Choroid plexus epithelial cell (primary cell): ENCODE measurements at regions not wholly inside any gene's neighbourhood (a gene's known extent, or its start where the extent isn't known, plus 50 kb on each side); places are given as distances from the start of the nearest gene placed in this dataset.

ENCODE experiments used
- DNase-seq: peaks from one replicate; pipeline ENCODE4 v3.0.0-alpha.2; 2010; ENCODE audit warnings: low read depth
- H3K4me3 ChIP-seq: 2 replicates; pipeline ENCODE4 v1.5.1; 2011; ENCODE audit warnings: low read depth, mild to moderate bottlenecking, control low read depth, low read length, moderate library complexity
- CTCF ChIP-seq: conservative IDR thresholded peaks from 2 replicates; pipeline ENCODE4 v1.5.1; 2011; ENCODE audit warnings: low read depth, mild to moderate bottlenecking, control low read depth, inconsistent platforms, low read length, moderate library complexity

GRCh38 chr5:61991430-61991829 is 314.6 kb upstream of the KIF2A start:
- DNase-seq, result no peak
- TF ChIP-seq CTCF, result no peak

DNA sequence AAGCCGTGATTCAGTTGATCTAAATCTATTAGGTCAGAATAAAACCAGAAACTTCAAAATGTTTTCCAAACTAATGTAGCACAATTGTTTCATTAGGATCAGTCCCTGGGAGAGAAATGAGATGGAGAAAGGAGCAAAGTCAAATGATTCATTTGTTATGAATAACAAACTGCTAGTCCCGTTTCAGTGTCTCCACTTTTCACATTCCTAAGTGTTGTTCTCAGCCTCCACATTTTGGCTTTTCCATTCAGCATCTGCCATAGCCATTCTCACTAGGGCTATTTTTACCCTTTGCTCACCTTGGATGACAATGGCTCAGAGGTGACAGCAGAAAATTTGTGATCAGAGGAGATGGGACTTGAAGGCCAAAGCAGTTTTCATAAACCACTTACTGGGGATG is 314.1 kb upstream of the KIF2A start:
- no peak for DNase-seq
- TF ChIP-seq CTCF, result no peak
- no peak overlapping the region for H3K4me3 ChIP-seq

More at GRCh38 chr5:61991430-61991829, 314.6 kb upstream of the KIF2A start:
- H3K4me3 ChIP-seq, result no peak overlapping the region

- no peak overlapping the region for H3K4me3 ChIP-seq
- no peak for DNase-seq
- TF ChIP-seq CTCF, result no peak
Measured at GRCh38 chr5:61993295-61993927, 312.6 kb upstream of the KIF2A start.

DNA sequence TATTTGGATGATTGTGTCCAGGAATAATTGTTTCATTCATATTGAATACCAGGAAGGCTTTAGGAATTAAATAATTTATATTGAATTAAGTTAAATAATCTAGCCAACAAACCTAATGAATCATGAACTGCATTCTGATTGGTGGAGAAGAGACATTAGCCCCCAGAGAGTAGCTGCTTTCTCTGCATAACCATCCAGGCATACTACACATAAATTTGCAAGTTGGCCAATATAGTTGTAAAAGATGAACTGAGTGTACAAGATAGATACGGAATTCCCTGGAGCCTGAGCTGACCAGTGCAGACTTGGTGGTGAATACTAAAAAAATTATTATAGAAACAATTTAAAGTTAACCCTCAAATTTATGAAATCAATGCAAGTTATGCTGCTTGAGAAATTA is 311.8 kb upstream of the KIF2A start:
- TF ChIP-seq CTCF, result no peak
- H3K4me3 ChIP-seq, result no peak overlapping the region
- no peak for DNase-seq

DNA sequence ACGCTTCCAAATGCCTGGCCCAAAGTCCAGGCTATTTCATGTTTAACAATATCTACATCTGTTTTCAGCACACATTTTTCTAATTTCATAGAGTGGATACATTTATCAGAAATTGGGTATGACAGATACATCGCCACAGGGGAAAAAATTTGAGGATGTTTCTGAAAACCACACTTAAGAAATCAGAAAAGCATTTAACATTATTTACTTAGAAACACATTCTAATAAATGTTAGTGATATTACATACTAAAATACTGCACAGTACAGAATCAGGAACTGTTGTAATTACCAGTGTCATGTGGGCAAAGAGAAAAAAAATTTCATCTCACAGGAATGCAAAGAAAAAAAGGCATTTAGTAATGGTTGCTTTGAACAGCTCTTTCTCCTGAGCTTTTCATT is 310.5 kb upstream of the KIF2A start:
- DNase-seq, result no peak
- H3K4me3 ChIP-seq, result no peak overlapping the region
- no peak for TF ChIP-seq CTCF

DNA sequence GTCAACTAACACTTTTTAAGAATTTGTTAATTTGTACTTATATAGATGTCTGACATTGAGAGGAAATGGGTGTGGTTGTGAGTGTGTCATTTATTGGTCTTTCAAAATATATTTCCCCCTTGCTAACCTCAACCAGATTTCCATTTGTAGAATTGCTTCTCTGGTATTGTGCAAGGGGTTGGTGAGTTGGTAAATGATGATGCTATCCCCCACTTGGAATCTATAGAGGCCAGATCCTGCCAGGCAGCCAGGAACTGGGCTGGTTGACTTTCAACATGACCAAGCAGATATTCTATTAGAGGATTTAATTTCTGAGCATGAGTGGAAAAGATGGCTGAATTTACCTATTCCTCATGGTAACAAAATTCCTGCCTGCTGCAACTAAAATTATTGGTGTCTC is 306.6 kb upstream of the KIF2A start:
- TF ChIP-seq CTCF, result no peak
- DNase-seq, result no peak
- H3K4me3 ChIP-seq, result no peak overlapping the region

DNA sequence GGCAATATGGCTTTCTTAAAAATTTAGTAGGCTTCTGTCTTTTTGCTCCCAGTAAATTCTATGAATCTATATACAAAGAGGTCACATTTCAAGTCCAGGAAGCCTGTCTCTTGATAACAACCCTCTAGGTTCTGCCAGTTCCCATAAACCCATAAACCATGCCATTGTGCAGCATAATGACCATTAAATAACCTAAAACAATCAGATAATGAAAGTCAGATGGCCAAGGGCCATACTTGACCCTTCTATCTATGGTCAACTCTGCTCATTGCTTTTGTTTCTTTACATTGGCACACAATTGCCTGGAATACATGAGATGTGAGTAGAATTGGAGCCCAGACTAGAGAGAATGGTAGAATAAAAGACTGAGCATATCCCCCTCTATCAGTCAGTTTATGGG is 305.4 kb upstream of the KIF2A start:
- no peak overlapping the region for H3K4me3 ChIP-seq
- DNase-seq, result no peak
- no peak for TF ChIP-seq CTCF
